NCI-H187 (cell line): ENCODE measurements at regions not wholly inside any gene's neighbourhood (a gene's known extent, or its start where the extent isn't known, plus 50 kb on each side); places are given as distances from the start of the nearest gene placed in this dataset.
"Not testable (repeated sequence)": the region's sequence is repeated elsewhere in the genome, so short reads cannot be mapped to it uniquely, and the experiment has no call there.

Experiments used
- DNase-seq, 2 experiments: peaks; one replicate each; lab custom pipeline; 2025; lab: John Stamatoyannopoulos, UW

DNA sequence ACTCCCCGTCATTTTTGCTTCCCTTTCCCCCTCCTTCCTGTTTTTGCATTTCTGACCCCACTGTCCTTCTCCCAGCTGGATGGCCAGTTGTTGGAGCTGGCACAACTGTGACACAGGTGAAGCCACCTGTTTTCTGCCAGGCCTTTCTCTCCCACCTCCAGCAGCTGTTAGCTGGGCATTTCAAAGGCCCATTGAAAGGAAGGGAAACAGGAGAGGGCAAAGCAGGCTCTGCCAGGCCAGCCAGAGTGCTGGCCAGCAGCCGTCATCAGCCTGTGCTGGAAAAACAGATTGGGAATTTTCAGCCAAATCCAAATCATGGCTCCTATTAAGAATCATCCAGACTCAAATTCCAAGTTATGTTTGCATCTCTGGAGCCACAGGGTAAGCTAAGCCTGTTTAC, 155.2 kb upstream of the C2CD4B start:
- DNase-seq = no peak

GRCh38 chr15:62323353-62323890, 158.3 kb upstream of the C2CD4B start:
- no peak for DNase-seq

DNA sequence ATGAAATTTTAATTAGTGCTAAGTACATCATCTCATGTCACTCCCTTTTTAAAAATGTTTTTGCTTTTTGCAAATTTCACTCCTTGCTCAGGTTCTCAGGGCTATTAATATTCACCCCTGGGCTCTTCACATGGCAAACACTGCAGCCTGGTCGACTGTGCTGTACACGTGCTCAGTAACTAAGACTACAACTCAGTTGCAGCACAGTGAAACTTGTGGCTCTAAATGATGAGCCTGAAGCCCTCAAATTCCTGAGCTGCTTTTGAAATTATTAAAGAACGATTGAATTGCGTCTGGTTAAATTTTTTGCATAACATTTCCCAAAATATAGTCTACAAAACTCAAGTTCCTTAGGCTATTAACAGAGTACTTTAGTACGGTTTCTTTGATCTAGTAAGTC, 159.3 kb upstream of the C2CD4B start:
- DNase-seq = no peak

DNA sequence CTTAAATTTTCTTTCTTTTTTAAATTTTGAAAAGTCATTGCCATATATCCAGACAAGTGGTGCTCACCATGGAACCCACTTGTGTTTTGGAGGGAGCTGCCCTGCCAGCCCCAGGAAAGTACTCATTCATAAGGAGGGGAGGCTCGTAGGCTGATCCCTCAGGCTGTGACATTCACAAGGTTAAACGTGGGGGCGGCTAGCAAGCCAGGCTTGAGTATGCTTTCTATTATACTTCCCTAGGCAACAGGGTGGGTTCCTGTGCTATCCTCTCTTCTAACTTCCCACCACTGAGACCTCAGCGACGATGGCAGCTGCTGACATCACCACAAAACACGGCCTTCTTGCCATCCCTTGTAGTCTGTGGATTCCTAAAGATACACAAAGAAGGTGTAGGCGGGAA, 160.5 kb upstream of the C2CD4B start:
- DNase-seq = no peak

- DNase-seq = no peak
These were observed 161.5 kb upstream of the C2CD4B start for GRCh38 chr15:62326460-62327011.

DNA sequence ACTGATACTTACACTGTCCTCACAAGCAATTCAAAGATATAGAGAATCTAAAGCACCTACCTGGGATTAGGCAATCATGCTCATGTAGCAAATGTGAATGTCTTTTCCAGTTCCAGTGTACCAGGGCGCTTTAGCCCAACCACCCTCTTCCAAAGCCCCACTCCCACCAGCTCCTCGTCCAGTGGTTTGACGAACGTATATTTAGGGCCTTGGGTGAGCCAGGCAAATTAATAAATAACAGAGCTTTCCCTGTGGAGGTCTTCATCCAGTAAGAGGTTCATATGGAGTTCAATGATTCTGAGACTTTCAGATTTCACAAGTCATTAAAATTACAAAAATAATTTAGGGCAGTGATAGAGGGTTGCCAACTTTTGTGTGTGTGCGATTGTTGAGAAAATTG, 162.3 kb upstream of the C2CD4B start:
- no peak for DNase-seq

- DNase-seq = not testable (repeated sequence)
These were observed 167.4 kb upstream of the C2CD4B start for GRCh38 chr15:62332472-62332871.

DNA sequence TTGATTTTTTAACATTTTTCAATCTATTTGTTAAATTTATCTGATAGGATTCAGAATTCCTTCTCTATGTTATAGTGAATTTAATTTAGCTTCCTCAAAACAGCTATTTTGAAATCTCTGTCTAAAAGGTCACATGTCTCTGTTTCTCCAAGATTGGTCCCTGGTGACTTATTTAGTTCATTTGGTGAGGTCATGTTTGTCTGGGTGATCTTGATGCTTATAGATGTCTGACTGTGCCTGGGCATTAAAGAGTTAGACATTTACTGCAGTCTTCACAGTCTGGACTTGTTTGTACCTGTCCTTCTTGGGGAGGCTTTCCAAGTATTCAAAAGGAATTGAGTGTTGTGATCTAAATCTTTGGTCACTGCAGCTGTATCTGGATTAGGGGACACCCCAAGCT, 169.5 kb upstream of the C2CD4B start:
- no peak for DNase-seq

DNA sequence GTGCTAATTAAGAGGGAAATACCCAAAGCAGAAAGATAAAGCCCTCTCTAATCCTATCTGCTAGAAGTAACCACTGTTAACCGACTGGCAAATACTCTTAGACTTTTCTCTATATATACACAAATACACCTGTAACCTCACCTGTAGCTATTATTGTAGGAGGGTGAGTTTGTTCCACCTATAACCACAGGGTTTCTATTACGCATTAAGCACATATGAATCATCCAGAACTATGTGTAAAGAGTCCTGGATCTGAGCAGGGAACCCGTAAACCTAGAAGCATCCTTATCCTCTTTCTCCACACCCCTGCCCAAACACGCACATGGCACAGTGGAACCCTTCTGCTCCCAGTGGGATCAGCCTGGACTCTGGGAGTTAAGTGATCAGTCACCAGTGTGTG, 172.8 kb upstream of the C2CD4B start:
- DNase-seq = no peak

DNA sequence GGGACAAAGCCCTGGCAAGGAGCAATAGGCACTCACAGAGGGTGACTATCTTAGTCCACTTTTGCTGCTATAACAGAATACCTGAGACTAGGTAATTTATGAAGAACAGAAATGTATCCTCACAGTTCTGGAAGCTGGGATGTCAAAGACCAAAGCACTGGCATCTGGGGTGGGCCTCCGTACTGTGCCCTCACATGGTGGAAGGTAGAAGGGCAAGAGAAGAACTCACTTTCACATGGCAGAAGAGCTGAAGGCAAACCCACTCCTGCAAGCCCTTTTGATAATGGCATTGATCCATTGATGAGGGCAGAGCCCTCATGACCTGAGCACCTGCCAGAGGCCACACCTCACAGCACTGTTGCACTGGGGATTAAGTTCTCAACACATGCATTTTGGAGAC, 173.4 kb upstream of the C2CD4B start:
- no peak for DNase-seq

- no peak for DNase-seq
These were observed 177.9 kb upstream of the C2CD4B start for GRCh38 chr15:62342959-62343358.

DNA sequence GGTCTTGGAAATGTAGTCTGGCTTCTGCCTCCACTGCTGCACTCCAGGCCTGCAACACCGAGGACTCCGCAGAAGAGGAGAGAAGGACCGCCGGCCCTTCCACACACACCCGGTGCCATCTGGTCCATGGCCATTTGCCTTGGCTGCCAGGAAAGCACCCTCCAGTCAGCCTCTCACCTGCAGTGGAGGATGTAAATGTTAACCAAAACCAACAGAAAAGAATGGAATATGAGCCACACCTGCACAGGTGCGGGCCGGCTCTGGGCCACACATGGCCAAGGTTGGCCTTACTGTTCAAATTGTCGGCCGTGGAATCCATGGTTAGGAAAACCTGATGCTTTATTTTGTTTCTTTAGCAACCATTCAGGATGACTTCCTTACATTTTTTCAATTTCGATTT, 178.3 kb upstream of the C2CD4B start:
- no peak for DNase-seq

GRCh38 chr15:62344806-62345539, 179.9 kb upstream of the C2CD4B start:
- DNase-seq = no peak

- no peak for DNase-seq
These were observed 181.1 kb upstream of the C2CD4B start for GRCh38 chr15:62346168-62346567.

GRCh38 chr15:62348118-62348517, 183.0 kb upstream of the C2CD4B start:
- no peak for DNase-seq

DNA sequence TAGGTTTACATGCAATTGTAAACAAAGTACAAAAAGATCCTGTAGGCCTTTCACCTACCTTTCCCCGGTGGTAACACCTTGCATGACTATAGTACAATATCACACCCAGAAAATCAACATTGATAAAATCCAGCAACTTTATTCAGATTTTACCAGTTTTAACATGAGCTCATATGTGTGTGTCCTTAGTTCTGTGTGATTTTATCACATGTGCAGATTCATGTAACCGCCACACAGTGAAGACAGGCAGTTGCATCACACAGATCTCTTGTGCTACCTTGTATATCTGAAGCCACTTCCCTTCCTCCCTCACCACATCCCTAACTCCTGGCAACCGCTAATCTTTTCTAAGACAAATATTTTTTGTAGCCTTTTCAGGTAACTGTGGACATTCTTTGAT, 183.5 kb upstream of the C2CD4B start:
- DNase-seq = no peak

- DNase-seq = no peak
These were observed 187.7 kb upstream of the C2CD4B start for GRCh38 chr15:62352817-62353216.

DNA sequence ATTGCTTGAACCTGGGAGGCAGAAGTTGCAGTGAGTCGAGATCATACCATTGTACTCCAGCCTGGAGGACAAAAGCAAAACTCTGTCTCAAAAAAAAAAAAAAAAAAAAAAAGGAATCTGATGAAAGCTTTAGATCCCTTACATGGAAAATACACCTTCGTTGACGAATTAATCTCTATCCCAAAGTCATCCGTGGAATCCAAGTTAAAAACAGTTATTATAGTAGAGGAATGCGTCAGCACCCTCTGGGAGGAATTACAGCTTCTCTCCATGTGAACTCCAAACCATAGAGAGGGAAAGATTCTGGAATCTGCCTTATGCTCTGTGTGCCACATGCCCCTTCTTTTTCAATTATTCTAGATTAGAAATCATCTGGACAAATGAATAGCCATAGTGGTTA, 192.3 kb upstream of the C2CD4B start:
- no peak for DNase-seq

GRCh38 chr15:62359416-62359815, 194.3 kb upstream of the C2CD4B start:
- DNase-seq = no peak

DNA sequence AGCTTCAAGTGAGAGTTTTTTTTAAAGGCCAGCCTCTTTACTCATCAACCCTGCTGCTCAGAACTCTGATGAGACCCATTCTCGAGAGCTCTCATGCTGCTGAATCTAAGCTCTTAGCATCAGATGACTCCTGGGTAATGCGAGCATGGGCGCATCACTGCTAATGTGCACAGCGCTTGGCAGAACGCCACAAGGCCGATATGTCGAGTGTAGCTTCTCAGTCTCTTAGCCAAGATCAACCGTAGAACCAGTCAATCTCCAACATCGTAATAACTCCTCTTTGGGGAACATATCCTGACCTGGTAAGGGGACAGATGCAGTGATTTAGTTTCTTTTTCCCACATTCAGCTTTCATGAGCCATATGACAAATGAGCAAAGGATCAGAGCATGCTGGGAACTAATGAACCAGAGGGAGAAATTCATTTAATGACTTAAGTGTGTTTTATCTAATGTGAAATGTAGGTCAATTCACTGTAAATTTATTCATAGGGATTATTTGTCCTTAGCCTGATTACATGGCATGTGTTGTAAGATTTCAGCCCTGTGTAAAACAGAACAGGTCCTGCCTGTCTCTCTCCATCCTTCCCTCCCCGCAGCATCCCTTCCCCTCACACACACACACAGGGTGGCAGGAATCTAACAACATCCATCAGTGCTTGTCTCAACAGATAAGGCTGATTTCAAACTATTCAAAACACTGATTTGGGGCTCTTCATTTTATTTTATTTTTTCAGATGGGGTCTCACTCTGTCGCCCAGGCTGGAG, 195.4 kb upstream of the C2CD4B start:
- DNase-seq = peak; percentile 55 to 81

DNA sequence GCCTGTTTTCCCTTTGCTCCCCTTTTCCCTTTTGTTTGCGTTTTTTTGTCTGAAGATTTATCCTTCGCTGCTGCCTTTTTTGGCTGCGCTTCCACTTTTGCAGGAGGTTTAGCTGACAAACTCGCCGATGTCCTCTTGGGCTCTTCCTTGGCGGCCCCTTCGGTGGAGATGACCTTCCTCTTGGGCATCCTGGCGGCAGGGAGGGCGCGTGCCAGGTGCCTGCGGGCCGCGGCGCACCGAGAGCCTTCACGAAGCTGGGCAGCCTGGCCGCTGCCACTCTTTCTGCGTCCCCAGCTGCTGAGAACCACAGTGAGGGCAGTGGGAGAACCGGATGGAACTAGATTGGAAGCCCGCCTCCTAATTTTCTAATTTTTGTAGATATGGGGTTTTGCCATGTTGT, 197.1 kb upstream of the C2CD4B start:
- no peak for DNase-seq

DNA sequence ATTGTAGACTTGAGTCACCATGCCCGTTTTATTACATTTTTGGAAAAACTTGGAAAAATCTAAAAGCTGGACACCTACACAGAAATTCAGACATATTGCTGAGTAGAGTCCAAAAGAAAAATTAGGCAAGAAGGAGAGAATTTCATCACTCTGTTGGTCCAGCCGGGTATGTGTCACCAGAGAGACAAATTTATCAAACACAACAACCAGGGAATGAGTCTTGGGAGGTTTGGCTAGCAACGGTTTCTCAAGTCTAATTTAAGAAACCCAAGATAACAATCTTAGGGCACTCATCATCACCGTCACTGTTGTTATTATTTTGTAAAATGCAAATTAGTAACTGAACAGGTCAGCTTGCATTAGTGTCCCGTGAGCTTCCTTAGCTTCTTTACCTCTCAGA, 197.5 kb upstream of the C2CD4B start:
- no peak for DNase-seq

GRCh38 chr15:62363913-62364312, 198.8 kb upstream of the C2CD4B start:
- no peak for DNase-seq
